ENCODE measurements at regions not wholly inside any gene's neighbourhood (a gene's known extent, or its start where the extent isn't known, plus 50 kb on each side); places are given as distances from the start of the nearest gene placed in this dataset.

DNA sequence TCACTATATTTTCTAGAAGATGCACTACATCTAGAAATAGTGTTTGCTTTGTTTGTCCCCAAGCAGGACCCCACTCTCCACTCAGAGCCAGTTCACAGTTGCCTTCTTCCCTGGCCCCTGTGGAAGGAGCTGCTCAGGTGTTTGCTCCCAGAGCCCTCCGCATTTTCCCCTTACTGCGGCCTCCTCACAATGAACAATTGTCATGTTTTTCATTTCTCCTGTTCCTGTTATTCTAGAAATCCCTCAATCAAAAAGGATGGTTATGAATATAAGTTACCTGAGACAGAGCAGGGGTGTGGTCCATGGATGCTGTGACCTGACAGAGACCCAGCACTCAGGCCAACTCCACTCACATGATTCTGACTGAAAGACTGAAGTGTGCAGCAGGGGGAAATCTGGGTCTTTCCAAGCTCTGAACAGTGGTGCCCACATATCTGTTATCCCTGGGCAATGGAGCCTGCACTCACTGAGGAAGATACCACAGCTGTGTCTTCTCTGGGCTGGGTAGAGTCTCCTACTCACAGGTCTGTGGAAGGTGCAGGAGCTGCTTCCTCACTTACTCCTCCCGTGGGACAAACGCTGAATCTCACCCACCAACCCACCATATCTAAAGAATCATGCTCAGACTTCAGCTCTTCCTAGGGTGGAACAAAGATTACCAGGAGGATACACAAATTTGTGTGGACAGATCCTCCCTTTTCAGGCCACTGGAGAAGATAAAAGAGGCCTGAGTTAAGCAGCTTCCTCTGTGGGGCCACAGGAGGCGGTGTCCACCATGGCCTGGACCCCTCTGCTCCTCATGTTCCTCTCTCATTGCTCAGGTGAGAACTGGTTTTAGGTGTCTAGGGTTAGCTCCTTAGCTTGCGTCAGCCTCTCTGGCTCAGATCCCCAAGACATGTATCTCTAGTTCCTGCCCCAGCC lies 87.1 kb upstream of the TOP3B start:
- TF ChIP-seq, protein P1, sequence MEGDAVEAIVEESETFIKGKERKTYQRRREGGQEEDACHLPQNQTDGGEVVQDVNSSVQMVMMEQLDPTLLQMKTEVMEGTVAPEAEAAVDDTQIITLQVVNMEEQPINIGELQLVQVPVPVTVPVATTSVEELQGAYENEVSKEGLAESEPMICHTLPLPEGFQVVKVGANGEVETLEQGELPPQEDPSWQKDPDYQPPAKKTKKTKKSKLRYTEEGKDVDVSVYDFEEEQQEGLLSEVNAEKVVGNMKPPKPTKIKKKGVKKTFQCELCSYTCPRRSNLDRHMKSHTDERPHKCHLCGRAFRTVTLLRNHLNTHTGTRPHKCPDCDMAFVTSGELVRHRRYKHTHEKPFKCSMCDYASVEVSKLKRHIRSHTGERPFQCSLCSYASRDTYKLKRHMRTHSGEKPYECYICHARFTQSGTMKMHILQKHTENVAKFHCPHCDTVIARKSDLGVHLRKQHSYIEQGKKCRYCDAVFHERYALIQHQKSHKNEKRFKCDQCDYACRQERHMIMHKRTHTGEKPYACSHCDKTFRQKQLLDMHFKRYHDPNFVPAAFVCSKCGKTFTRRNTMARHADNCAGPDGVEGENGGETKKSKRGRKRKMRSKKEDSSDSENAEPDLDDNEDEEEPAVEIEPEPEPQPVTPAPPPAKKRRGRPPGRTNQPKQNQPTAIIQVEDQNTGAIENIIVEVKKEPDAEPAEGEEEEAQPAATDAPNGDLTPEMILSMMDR (IDR thresholded peaks at IDR 0.05; ENCODE audit: partially characterized antibody, unreplicated experiment), result no peak
- Mint-ChIP-seq H3K27ac (ENCODE audit: unreplicated experiment) (no peak overlapping the region), H3K9me3 (ENCODE audit: unreplicated experiment) (no peaks in the 10 kb centered on the region), H3K36me3 (ENCODE audit: unreplicated experiment) (peaks cover 4% of the 10 kb centered on the region), H3K4me1 (ENCODE audit: low read depth, unreplicated experiment) (peaks cover 2% of the 10 kb centered on the region), H3K4me3 (ENCODE audit: unreplicated experiment) (no peak overlapping the region), H3K27me3 (ENCODE audit: unreplicated experiment) (peaks cover 3% of the 10 kb centered on the region)
- no peak for DNase-seq

DNA sequence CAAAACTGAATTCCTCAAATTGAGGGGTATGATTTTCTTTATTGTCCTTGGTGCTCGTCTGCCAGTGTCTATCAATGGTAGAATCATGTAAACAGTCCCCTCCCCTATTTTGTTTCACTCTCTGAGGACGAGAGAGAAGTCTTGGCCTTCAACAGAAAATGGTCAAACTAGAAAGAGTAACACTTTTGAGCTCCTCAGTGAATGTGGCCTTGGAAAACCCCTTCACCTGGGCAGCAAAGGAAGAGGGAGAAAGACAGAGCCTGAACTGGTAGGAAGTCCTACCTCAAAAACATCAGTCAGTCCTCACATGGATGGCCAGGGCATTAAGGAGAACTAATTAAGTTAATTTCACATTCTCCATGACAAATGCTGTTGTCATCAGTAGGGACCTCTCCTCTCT lies 86.1 kb upstream of the TOP3B start:
- H3K27me3 Mint-ChIP-seq (ENCODE audit: unreplicated experiment), result peaks cover 5% of the 10 kb centered on the region
- no peak overlapping the region for H3K4me3 Mint-ChIP-seq (ENCODE audit: unreplicated experiment)
- no peaks in the 10 kb centered on the region for H3K4me1 Mint-ChIP-seq (ENCODE audit: low read depth, unreplicated experiment)
- DNase-seq, result no peak
- TF ChIP-seq, protein P1 (IDR thresholded peaks at IDR 0.05; ENCODE audit: partially characterized antibody, unreplicated experiment), result no peak
- H3K27ac Mint-ChIP-seq (ENCODE audit: unreplicated experiment), result no peak overlapping the region
- no peaks in the 10 kb centered on the region for H3K9me3 Mint-ChIP-seq (ENCODE audit: unreplicated experiment)
- H3K36me3 Mint-ChIP-seq (ENCODE audit: unreplicated experiment), result peaks cover 4% of the 10 kb centered on the region

DNA sequence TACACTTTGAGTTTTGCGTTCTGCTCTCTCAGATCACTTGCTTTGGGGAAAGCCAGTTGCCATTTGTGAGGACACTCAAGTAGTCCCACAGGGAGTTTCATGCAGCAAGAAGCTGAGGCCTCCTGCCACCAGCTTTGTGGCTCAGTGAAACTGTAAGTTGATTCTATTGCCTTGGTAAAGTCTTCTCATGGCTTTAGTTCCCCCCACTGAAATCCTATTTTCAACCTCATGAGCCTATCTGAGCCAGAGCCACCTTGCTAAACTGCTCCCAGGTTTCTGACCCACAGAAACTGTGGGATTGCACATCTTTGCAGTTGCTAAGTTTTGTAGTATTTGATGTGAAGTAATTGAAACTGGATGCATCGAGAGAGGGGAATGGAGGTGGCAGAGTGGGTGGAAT lies 85.4 kb upstream of the TOP3B start:
- Mint-ChIP-seq H3K4me3 (ENCODE audit: unreplicated experiment) (no peak overlapping the region), H3K27ac (ENCODE audit: unreplicated experiment) (no peak overlapping the region), H3K9me3 (ENCODE audit: unreplicated experiment) (no peaks in the 10 kb centered on the region), H3K36me3 (ENCODE audit: unreplicated experiment) (peaks cover 4% of the 10 kb centered on the region), H3K27me3 (ENCODE audit: unreplicated experiment) (peaks cover 5% of the 10 kb centered on the region), H3K4me1 (ENCODE audit: low read depth, unreplicated experiment) (no peaks in the 10 kb centered on the region)
- DNase-seq, result no peak
- TF ChIP-seq, protein P1 (IDR thresholded peaks at IDR 0.05; ENCODE audit: partially characterized antibody, unreplicated experiment), result no peak

- H3K9me3 Mint-ChIP-seq (ENCODE audit: unreplicated experiment), result no peaks in the 10 kb centered on the region
- H3K27me3 Mint-ChIP-seq (ENCODE audit: unreplicated experiment), result peaks cover 5% of the 10 kb centered on the region
- DNase-seq, result no peak
- H3K27ac Mint-ChIP-seq (ENCODE audit: unreplicated experiment), result no peak overlapping the region
- peaks cover 4% of the 10 kb centered on the region for H3K36me3 Mint-ChIP-seq (ENCODE audit: unreplicated experiment)
- H3K4me3 Mint-ChIP-seq (ENCODE audit: unreplicated experiment), result no peak overlapping the region
- TF ChIP-seq, protein P1 (IDR thresholded peaks at IDR 0.05; ENCODE audit: partially characterized antibody, unreplicated experiment), result no peak
- no peaks in the 10 kb centered on the region for H3K4me1 Mint-ChIP-seq (ENCODE audit: low read depth, unreplicated experiment)
Observed at GRCh38 chr22:22067192-22067591, 84.6 kb upstream of the TOP3B start.

GRCh38 chr22:22064580-22064979 lies 82.0 kb upstream of the TOP3B start:
- TF ChIP-seq, protein P1 (IDR thresholded peaks at IDR 0.05; ENCODE audit: partially characterized antibody, unreplicated experiment), result no peak
- H3K36me3 Mint-ChIP-seq (ENCODE audit: unreplicated experiment), result no peaks in the 10 kb centered on the region
- H3K27ac Mint-ChIP-seq (ENCODE audit: unreplicated experiment), result no peak overlapping the region
- no peak overlapping the region for H3K4me3 Mint-ChIP-seq (ENCODE audit: unreplicated experiment)
- H3K4me1 Mint-ChIP-seq (ENCODE audit: low read depth, unreplicated experiment), result peaks cover 7% of the 10 kb centered on the region
- DNase-seq, result no peak
- H3K9me3 Mint-ChIP-seq (ENCODE audit: unreplicated experiment), result no peaks in the 10 kb centered on the region
- H3K27me3 Mint-ChIP-seq (ENCODE audit: unreplicated experiment), result peaks cover 3% of the 10 kb centered on the region

Data from glutamatergic neuron (in vitro differentiated cells).